Progenitor cell of endocrine pancreas (in vitro differentiated cells): ENCODE measurements at regions not wholly inside any gene's neighbourhood (a gene's known extent, or its start where the extent isn't known, plus 50 kb on each side); places are given as distances from the start of the nearest gene placed in this dataset.

Experiments
- DNase-seq: peaks from one replicate; pipeline ENCODE4 v3.0.0; 2021; ENCODE audit warnings: low spot score; ENCODE audit not compliant: unreplicated experiment
- H3K27ac Mint-ChIP-seq: 2 replicates; pipeline ENCODE4 v1.8.0; 2021; ENCODE audit warnings: mild to moderate bottlenecking, moderate library complexity, mixed read lengths
- H3K27me3 Mint-ChIP-seq: 2 replicates; pipeline ENCODE4 v1.8.0; 2021; ENCODE audit warnings: mixed read lengths
- H3K36me3 Mint-ChIP-seq: 2 replicates; pipeline ENCODE4 v1.8.0; 2022; ENCODE audit warnings: mixed read lengths; ENCODE audit not compliant: insufficient read depth
- H3K4me1 Mint-ChIP-seq: 2 replicates; pipeline ENCODE4 v1.8.0; 2021; ENCODE audit warnings: low read depth, mixed read lengths
- H3K4me3 Mint-ChIP-seq: 2 replicates; pipeline ENCODE4 v1.8.0; 2021; ENCODE audit warnings: low read depth, mild to moderate bottlenecking, moderate library complexity, mixed read lengths
- H3K9me3 Mint-ChIP-seq: 2 replicates; pipeline ENCODE4 v1.8.0; 2021; ENCODE audit warnings: low read depth, mixed read lengths
- CTCF ChIP-seq: fragments of 200-600 bp; sonication (generic); IDR thresholded peaks from one replicate; pipeline ENCODE4 v1.5.0; 2021; ENCODE audit warnings: antibody characterized with exemption, mild to moderate bottlenecking; ENCODE audit not compliant: unreplicated experiment

- Mint-ChIP-seq H3K4me3 (no peak overlapping the region), H3K27me3 (peaks cover 3% of the 10 kb centered on the region), H3K27ac (no peak overlapping the region), H3K4me1 (no peaks in the 10 kb centered on the region), H3K9me3 (no peaks in the 10 kb centered on the region), H3K36me3 (no peaks in the 10 kb centered on the region)
- DNase-seq: no peak
- TF ChIP-seq CTCF: no peak
Measured at GRCh38 chr15:98123834-98124233, 163.3 kb downstream of the ARRDC4 start.

GRCh38 chr15:98124581-98124980, 164.1 kb downstream of the ARRDC4 start:
- no peak for TF ChIP-seq CTCF
- Mint-ChIP-seq H3K27me3 (peaks cover 3% of the 10 kb centered on the region), H3K4me1 (no peaks in the 10 kb centered on the region), H3K36me3 (no peaks in the 10 kb centered on the region), H3K27ac (no peak overlapping the region), H3K4me3 (no peak overlapping the region), H3K9me3 (no peaks in the 10 kb centered on the region)
- DNase-seq: no peak

GRCh38 chr15:98126326-98127085, 166.0 kb downstream of the ARRDC4 start:
- TF ChIP-seq CTCF: no peak
- Mint-ChIP-seq H3K9me3 (no peaks in the 10 kb centered on the region), H3K27me3 (peaks cover 3% of the 10 kb centered on the region), H3K4me1 (no peaks in the 10 kb centered on the region), H3K27ac (no peak overlapping the region), H3K36me3 (no peaks in the 10 kb centered on the region), H3K4me3 (no peak overlapping the region)
- no peak for DNase-seq

GRCh38 chr15:98127586-98127985, 167.1 kb downstream of the ARRDC4 start:
- H3K4me1 Mint-ChIP-seq: no peaks in the 10 kb centered on the region
- H3K27ac Mint-ChIP-seq: no peak overlapping the region
- peaks cover 3% of the 10 kb centered on the region for H3K27me3 Mint-ChIP-seq
- TF ChIP-seq CTCF: no peak
- no peaks in the 10 kb centered on the region for H3K36me3 Mint-ChIP-seq
- H3K4me3 Mint-ChIP-seq: no peak overlapping the region
- no peak for DNase-seq
- H3K9me3 Mint-ChIP-seq: no peaks in the 10 kb centered on the region

GRCh38 chr15:98131924-98132323, 171.4 kb downstream of the ARRDC4 start:
- Mint-ChIP-seq H3K27ac (no peak overlapping the region), H3K4me1 (peaks cover 4% of the 10 kb centered on the region), H3K9me3 (no peaks in the 10 kb centered on the region), H3K36me3 (no peaks in the 10 kb centered on the region), H3K4me3 (no peak overlapping the region), H3K27me3 (peaks cover 5% of the 10 kb centered on the region)
- no peak for TF ChIP-seq CTCF
- DNase-seq: no peak
